Keratinocyte (primary cell): ENCODE measurements at regions not wholly inside any gene's neighbourhood (a gene's known extent, or its start where the extent isn't known, plus 50 kb on each side); places are given as distances from the start of the nearest gene placed in this dataset.

Experiments
- DNase-seq: peaks from one replicate; pipeline ENCODE4 v3.0.0-alpha.2; 2011; ENCODE audit warnings: low read depth, missing footprints, low spot score
- FAIRE-seq: peaks from 2 replicates; lab custom pipeline; 2011; peaks lifted over from hg19 to GRCh38; lab: Jason Lieb, UNC
- H2AFZ ChIP-seq: 2 replicates; pipeline ENCODE4 v1.6.0; 2012; ENCODE audit warnings: low read length, control low read depth, inconsistent platforms; ENCODE audit not compliant: control insufficient read depth
- H3K27ac ChIP-seq: 2 replicates; pipeline ENCODE4 v1.5.1; 2011; ENCODE audit warnings: low read length; ENCODE audit not compliant: control insufficient read depth, insufficient read depth
- H3K27me3 ChIP-seq: 3 replicates; pipeline ENCODE4 v1.6.0; 2011; ENCODE audit warnings: low read length; ENCODE audit not compliant: control insufficient read depth, insufficient read depth; ENCODE audit errors: extremely low read depth
- H3K36me3 ChIP-seq, 2 experiments: 2 replicates in 1 of 2; 3 replicates in 1 of 2; pipeline ENCODE4 v1.5.1; 2011; ENCODE audit warnings: low read length in 2 of 2, mild to moderate bottlenecking in 1 of 2; ENCODE audit not compliant: control insufficient read depth in 2 of 2, insufficient read depth in 2 of 2; ENCODE audit errors: extremely low read depth in 1 of 2
- H3K4me1 ChIP-seq: 3 replicates; pipeline ENCODE4 v1.5.1; 2011; ENCODE audit warnings: low read length; ENCODE audit not compliant: control insufficient read depth, insufficient read depth; ENCODE audit errors: extremely low read depth
- H3K4me2 ChIP-seq: 3 replicates; pipeline ENCODE4 v1.6.0; 2011; ENCODE audit warnings: low read depth, low read length; ENCODE audit not compliant: control insufficient read depth, insufficient read depth; ENCODE audit errors: extremely low read depth
- H3K4me3 ChIP-seq, 3 experiments: fragments of 200-600 bp in 1 of 3; sonication (generic) in 1 of 3; 2 replicates in 2 of 3; 3 replicates in 1 of 3; pipeline ENCODE4 v1.5.1; 2011 to 2016; ENCODE audit warnings: low read length in 3 of 3, mild to moderate bottlenecking in 3 of 3, control low read depth in 2 of 3, inconsistent platforms in 1 of 3, low read depth in 1 of 3, mixed read lengths in 1 of 3, mixed run types in 1 of 3, moderate library complexity in 1 of 3; ENCODE audit not compliant: control insufficient read depth in 2 of 3, insufficient read depth in 2 of 3; ENCODE audit errors: extremely low read depth in 1 of 3
- H3K79me2 ChIP-seq: 2 replicates; pipeline ENCODE4 v1.6.0; 2012; ENCODE audit warnings: low read length; ENCODE audit not compliant: control insufficient read depth, insufficient read depth
- H3K9ac ChIP-seq: 3 replicates; pipeline ENCODE4 v1.6.0; 2011; ENCODE audit warnings: low read length; ENCODE audit not compliant: control insufficient read depth, insufficient read depth; ENCODE audit errors: extremely low read depth
- H3K9me1 ChIP-seq: 3 replicates; pipeline ENCODE4 v1.6.0; 2011; ENCODE audit warnings: low read length; ENCODE audit not compliant: control insufficient read depth, insufficient read depth; ENCODE audit errors: extremely low read depth
- H3K9me3 ChIP-seq: 2 replicates; pipeline ENCODE4 v1.5.1; 2012; ENCODE audit warnings: low read depth, low read length; ENCODE audit not compliant: control insufficient read depth
- H4K20me1 ChIP-seq: 3 replicates; pipeline ENCODE4 v1.6.0; 2011; ENCODE audit warnings: low read length; ENCODE audit not compliant: control insufficient read depth, insufficient read depth; ENCODE audit errors: extremely low read depth
- EZH2 ChIP-seq: IDR thresholded peaks from one replicate; pipeline ENCODE4 v1.6.1; 2012; ENCODE audit warnings: inconsistent platforms, mild to moderate bottlenecking, low read length, moderate library complexity
- dilution Hi-C: fragments of 300-500 bp; cut with MboI; formaldehyde crosslinking; loops from one replicate; pipeline ENCODE4 v1.7.0; 2020; ENCODE audit warnings: low sequenced_read_pairs; ENCODE audit not compliant: extremely low pct_ligation_motif_present
- TF ChIP-seq, protein P1 (sequence below), 3 experiments: IDR thresholded peaks in 1 of 3; conservative IDR thresholded peaks in 1 of 3; optimal IDR thresholded peaks in 1 of 3; 2 replicates in 2 of 3; 3 replicates in 1 of 3; pipeline versions ENCODE3 to v1.5.1; 2011; ENCODE audit warnings: low read length in 3 of 3, mild to moderate bottlenecking in 3 of 3, moderate library complexity in 2 of 3, control low read depth in 1 of 3, inconsistent platforms in 1 of 3; ENCODE audit not compliant: insufficient read depth in 2 of 3; ENCODE audit errors: extremely low read depth in 1 of 3

DNA sequence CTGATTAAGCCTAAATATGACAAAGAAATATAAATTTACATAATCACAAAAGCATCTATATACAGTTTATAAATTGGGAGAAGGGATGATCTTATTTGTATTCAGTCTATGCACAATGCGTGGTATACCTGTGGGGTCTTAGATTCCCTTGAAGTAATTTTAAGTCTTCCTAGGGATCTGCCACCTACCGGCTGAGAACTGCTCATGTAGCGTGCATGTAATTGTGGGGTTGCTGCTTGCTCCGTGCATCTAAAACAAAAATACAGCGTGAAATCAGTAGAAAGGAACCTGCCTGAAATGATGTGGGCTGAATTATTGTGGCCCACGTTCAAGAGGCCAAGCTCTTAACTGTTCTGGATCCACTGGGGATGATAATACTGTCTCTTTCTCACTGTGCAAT is 187.3 kb downstream of the MBOAT1 start:
- Histone ChIP-seq H3K27me3 (no peaks in the 10 kb centered on the region), H3K27ac (no peak overlapping the region), H3K9ac (no peak overlapping the region), H2AFZ (no peak overlapping the region), H3K4me3 (no peak overlapping the region), H4K20me1 (no peaks in the 10 kb centered on the region), H3K79me2 (no peaks in the 10 kb centered on the region), H3K4me2 (no peak overlapping the region), H3K9me1 (no peaks in the 10 kb centered on the region), H3K4me1 (no peaks in the 10 kb centered on the region), H3K36me3 (no peaks in the 10 kb centered on the region), H3K9me3 (no peaks in the 10 kb centered on the region)
- dilution Hi-C loops = no loop called here
- DNase-seq = no peak
- no peak for TF ChIP-seq EZH2
- TF ChIP-seq, protein P1, sequence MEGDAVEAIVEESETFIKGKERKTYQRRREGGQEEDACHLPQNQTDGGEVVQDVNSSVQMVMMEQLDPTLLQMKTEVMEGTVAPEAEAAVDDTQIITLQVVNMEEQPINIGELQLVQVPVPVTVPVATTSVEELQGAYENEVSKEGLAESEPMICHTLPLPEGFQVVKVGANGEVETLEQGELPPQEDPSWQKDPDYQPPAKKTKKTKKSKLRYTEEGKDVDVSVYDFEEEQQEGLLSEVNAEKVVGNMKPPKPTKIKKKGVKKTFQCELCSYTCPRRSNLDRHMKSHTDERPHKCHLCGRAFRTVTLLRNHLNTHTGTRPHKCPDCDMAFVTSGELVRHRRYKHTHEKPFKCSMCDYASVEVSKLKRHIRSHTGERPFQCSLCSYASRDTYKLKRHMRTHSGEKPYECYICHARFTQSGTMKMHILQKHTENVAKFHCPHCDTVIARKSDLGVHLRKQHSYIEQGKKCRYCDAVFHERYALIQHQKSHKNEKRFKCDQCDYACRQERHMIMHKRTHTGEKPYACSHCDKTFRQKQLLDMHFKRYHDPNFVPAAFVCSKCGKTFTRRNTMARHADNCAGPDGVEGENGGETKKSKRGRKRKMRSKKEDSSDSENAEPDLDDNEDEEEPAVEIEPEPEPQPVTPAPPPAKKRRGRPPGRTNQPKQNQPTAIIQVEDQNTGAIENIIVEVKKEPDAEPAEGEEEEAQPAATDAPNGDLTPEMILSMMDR (optimal IDR thresholded peaks at IDR 0.05 in 1 of 3, IDR thresholded peaks at IDR 0.05 in 1 of 3, conservative IDR thresholded peaks at IDR 0.05 in 1 of 3; ENCODE audit: extremely low read depth in 1 of 3, insufficient read depth in 2 of 3, low read length in 3 of 3) = no peak
- no peak for FAIRE-seq

DNA sequence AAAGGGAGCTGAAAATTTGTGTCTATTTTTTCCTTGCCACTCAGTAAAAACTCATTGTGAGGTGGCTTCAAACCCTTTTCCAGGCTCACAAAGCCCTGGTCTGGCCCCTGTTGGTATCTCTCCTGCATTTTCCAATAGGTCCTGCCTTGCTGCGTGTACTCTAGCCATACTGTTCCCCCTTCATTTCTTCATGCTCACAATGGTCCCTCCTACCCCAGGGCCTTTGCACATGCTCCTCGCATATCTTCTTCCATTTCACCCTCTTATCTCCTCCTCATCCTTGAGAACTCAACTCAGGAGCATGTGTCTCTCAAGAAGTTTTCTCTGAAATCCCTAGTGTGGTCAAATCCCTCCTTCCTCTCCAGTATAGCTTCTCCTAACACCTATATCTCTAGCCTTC is 186.6 kb downstream of the MBOAT1 start:
- Histone ChIP-seq H3K4me3 (no peak overlapping the region), H3K27me3 (no peaks in the 10 kb centered on the region), H3K27ac (no peak overlapping the region), H3K36me3 (no peaks in the 10 kb centered on the region), H3K4me2 (no peak overlapping the region), H3K79me2 (no peaks in the 10 kb centered on the region), H3K9me1 (no peaks in the 10 kb centered on the region), H3K9me3 (no peaks in the 10 kb centered on the region), H3K4me1 (no peaks in the 10 kb centered on the region), H3K9ac (no peak overlapping the region), H2AFZ (no peak overlapping the region), H4K20me1 (no peaks in the 10 kb centered on the region)
- dilution Hi-C loops = no loop called here
- TF ChIP-seq, protein P1 (optimal IDR thresholded peaks at IDR 0.05 in 1 of 3, IDR thresholded peaks at IDR 0.05 in 1 of 3, conservative IDR thresholded peaks at IDR 0.05 in 1 of 3; ENCODE audit: extremely low read depth in 1 of 3, insufficient read depth in 2 of 3, low read length in 3 of 3) = no peak
- DNase-seq (no peak), FAIRE-seq (no peak)
